ENCODE measurements at regions not wholly inside any gene's neighbourhood (a gene's known extent, or its start where the extent isn't known, plus 50 kb on each side); places are given as distances from the start of the nearest gene placed in this dataset.

- DNase-seq, result no peak
These were observed 88.0 kb upstream of the MBIP start for GRCh38 chr14:36408388-36408787.

DNA sequence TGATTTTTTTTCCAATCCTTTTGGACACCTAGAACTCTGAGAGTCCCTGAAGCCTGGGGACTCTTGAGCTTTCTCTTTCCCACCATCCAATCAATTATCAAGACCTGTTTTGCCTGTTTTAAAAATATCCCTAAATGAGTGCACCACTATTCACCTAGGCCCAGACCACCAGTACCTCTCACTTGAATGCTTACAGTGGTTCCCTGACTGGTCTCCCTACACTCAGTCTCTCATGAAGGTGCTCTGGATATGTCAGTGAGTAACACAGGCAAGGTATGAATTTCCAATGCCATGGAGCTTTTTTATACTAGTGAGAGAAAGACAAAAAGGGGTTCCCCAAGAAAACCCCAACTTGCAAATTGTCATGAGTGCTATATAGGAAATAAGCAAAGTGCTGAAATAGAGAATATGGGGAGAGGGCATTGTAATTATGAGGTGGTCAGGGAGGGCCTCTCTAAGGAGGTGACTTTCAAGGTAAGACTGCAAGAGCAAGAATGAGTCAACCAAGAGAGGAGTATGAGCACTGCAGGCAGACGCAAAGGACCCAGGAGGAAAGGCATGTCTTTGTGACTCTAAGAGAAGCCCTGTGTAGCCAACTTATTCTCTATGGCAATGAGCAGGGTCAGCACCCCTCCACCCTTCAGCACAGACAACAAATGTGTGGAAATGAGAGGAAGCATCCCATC lies 85.3 kb upstream of the MBIP start:
- DNase-seq, result no peak

- no peak for DNase-seq
These were observed 82.4 kb upstream of the MBIP start for GRCh38 chr14:36402867-36403266.

DNA sequence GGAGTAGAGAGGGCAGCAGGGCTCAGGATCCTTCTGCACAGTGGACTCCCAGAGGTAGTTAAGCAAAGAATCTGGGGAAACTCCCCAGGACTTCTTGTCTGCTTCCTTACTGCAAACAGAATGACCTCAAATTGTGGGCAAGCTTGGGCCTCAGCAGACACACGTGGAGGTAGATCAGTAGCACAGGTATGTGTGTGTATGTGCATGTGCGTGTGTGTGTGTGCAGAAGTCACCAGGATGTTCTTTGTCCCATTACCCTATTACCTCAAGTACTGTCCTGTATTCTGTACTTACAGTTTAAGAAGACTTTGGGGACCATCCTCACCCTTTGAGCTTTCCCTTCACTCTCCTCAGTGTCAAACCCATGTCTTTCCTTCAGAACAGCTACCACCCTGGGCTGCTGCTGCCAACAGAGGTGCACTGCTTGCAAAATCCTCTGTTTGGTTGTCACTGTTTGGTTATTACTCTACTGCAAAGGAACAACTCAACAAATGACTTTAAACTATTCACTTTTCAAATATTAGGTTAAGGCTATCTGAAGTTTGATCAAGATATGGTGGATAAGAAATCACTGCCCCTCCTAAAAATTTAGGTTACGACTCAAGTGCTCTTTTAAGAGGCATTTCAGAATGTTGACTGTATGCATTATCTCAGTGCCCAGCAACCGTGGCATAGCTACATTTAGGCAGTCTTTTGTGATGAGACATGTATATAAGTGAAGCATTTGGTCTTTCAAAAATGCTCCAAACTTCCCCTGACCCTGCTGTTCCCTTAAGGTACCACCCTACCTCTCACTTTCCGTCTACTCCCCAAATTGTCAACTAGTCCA lies 78.2 kb upstream of the MBIP start:
- no peak for DNase-seq

DNA sequence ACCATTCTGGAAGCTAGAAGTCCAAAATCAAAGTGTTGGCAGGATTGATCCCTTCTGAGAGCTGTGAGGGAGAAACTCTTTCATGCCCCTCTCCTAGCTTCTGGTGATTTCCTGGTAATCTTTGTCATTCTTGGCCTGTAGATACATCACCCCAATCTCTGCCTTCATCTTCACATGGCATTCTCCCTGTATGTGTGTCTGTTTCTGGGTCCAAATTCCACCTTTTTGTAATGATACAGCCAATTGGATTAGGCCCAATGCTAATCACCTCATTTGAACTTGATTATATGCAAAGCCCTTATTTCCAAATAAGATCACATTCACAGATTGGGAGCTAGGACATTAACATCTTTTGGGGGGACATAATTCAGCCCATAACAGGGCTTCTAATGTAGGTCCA lies 76.9 kb upstream of the MBIP start:
- no peak for DNase-seq

GRCh38 chr14:36396798-36397197 lies 76.4 kb upstream of the MBIP start:
- no peak for DNase-seq

DNA sequence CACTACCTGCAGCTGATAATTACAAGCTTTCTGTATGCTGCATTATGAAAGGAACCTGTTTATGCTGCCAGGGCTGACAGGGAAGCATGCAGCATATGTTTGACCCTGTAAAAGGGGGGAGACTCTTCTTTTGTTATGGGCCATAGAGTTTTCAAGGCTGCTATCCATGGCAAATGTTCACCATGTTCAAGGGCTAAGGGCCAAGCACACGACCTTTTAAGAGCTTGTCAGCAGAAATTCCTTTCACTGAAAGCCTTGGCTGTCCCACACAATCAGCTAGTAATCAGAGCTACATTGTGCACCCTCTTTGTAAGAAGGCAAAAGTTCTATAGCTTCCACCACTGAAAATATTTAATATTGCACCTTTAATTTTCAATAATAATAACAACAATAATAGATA lies 74.2 kb upstream of the MBIP start:
- DNase-seq, result peak; percentile 4

DNA sequence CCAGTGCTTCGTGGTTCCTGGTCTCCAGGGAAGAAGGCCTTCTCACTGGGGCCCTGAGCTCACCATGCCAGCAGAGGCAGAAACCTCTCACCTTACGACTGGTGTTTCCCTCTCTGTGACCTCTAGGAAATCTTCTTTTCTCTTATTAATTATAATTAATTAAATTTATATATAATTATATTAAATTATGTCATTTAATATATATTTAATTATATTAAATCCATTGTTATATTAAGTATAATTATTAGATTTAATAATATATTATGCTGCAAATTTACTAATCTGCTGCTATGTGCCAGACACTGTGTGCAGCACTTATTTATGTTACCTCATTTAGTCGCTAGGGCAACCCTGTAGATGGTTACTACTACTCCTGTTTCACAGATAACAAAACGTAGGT lies 70.3 kb upstream of the MBIP start:
- peak; percentile 3 for DNase-seq

- DNase-seq, result no peak
These were observed 63.5 kb upstream of the MBIP start for GRCh38 chr14:36383767-36384431.

GRCh38 chr14:36373982-36374673 lies 53.7 kb upstream of the MBIP start:
- peak; percentile 79 for DNase-seq
